Testis (tissue), 2 donors: ENCODE measurements at regions not wholly inside any gene's neighbourhood (a gene's known extent, or its start where the extent isn't known, plus 50 kb on each side); places are given as distances from the start of the nearest gene placed in this dataset.

Experiments
- CTCF ChIP-seq, 3 experiments: fragments of 450-650 bp in 2 of 3; fragments of 200-600 bp in 1 of 3; sonication (generic) in 1 of 3; IDR thresholded peaks; one replicate each; pipeline ENCODE4 v1.5.1; 2016 to 2019; ENCODE audit warnings: antibody characterized with exemption in 3 of 3, mild to moderate bottlenecking in 2 of 3, moderate library complexity in 1 of 3
- POLR2A ChIP-seq: fragments of 450-650 bp; IDR thresholded peaks from one replicate; pipeline ENCODE4 v1.6.1; 2017; ENCODE audit warnings: antibody characterized with exemption, mild to moderate bottlenecking, moderate library complexity

- TF ChIP-seq POLR2A (no peak), CTCF (IDR thresholded peaks at IDR 0.05) (no peak)
These were observed 91.2 kb downstream of the ANKRD60 start for GRCh38 chr20:58137236-58137635.
